Right renal cortex interstitium (tissue), 3 donors: ENCODE measurements at regions not wholly inside any gene's neighbourhood (a gene's known extent, or its start where the extent isn't known, plus 50 kb on each side); places are given as distances from the start of the nearest gene placed in this dataset.

Experiments used
- DNase-seq, 3 donors: peaks; one replicate each; pipeline ENCODE4 v3.0.0-alpha.2; 2013; ENCODE audit warnings: low read depth in 3 of 3, low spot score in 2 of 3

DNA sequence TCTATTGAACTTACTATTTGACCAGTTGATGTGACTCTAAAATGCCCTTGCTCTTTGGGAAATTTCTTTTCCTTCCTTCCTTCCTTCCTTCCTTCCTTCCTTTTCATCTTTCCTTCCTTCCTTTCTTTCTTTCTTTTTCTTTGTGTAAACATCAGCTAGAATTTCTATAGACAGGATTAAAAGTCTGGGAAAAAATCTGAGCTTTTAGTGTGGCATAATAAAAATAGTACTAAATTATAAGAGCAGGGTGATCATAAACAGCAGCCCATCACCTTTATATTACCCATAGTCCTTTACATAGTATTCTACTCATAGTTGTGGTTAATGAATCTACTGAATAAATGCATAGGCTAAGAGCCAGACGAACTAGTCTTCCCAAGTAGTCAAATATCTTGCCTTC lies 281.0 kb upstream of the DAB1 start:
- no peak for DNase-seq

DNA sequence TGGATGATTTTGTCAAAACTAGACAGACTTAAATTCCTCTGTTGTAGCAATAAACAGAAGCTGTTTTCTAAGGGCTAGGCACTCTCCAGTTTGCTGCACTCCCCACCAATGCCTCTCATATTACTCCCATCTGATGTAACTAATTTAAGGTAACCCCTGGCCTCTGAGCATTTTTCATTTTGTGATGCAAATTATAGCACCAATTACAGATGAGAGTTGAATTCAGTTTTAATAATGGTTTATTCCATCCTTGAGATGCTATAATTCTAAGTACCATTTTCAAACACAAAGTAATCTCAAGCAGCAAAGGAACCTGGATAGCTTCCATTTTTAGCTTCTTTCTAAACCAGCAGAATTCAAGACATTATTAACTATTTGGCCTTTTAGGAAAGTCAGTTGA lies 280.4 kb upstream of the DAB1 start:
- no peak for DNase-seq

DNA sequence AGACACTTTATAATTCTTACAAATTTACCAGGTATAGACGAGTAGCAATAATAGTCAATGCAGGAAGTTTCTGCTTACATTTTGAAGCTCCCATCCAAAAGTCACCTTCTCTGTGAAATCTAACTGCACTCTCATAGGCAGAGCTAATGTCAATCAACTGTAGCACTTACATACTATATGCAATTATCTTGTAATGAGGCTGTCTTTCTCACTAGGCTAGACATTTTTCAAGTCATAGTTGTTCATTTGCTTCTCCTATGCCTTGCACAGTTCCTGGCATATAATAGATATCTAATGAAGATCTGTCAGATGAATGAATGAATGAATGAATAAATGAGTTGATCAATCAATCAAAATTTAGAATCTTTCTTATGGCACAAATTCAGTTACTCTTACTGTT lies 273.0 kb upstream of the DAB1 start:
- DNase-seq = no peak

DNA sequence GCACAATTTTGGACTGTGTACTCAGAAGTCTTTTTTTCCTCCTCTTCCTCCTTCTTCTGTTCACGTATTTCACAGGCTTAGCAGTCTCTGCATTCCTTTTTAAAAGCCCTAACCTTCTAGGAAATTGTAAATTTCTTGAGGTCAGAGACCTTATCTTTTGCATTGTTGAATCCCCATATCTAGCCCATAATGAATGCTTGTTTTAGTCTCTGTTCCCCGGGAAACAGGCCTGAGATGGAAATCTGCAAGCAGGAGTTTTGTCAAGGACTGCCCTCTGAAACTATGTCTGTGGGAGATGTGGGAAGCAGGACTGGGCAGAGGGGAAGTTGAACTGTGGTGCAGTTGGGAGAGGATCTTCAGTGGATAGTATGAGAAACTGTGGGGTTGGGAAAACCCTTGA lies 272.2 kb upstream of the DAB1 start:
- no peak for DNase-seq

DNA sequence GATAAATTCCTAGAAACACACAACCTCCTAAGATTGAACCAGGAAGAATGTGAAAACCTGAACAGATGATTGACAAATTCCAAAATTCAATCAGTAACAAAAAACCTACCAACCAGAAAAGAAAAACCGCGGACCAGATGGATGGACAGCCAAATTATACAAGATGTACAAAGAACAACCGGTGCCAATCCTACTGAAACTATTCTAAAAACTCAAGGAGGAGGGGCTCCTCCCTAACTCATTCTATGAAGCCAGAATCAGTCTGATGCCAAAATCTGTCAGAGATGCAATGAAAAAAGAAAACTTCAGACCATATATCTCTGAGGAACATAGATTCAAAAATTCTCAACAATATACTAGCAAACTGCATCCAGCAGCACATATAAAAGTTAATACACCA lies 262.4 kb upstream of the DAB1 start:
- DNase-seq = no peak

DNA sequence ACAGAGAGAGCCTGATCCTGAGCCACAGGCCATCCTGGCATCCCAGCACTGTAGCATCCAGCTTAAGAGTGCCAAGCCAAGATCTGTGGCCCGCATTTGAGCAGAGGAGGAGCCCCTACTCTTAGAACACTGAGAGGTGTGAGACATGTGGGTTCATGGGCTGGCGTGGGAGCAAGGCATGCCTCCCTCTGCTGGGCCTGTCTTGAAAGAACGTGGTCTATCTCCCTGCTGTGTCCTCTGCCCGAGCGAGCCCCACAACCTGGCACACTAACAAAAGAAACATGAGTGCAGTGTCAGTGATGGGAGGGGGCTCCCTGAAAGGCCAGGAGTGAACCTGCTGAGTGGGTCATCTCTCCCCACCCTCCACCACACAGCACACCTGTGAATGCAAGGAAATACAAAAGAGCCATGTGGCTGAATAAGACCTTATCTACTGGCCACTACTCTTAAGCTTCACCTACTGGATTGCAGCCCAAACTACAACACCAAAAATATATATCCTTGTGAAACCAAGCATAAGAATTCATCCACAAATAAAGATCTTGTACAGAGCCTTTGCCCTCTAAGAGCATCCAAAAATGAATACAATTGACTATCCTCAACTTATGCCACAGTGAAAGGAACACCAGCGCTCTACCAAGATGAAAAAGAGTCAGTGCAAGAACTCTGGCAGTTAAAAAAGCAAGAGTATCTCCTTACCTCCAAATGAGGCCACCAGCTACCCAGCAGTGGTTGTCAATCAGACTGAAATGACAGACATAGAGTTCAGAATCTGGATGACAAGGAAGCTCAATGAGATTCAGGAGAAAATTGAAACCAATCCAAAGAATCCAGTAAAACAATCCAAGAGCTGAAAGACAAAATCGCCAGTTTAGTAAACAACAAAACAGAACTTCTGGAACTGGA lies 259.4 kb upstream of the DAB1 start:
- no peak for DNase-seq

DNA sequence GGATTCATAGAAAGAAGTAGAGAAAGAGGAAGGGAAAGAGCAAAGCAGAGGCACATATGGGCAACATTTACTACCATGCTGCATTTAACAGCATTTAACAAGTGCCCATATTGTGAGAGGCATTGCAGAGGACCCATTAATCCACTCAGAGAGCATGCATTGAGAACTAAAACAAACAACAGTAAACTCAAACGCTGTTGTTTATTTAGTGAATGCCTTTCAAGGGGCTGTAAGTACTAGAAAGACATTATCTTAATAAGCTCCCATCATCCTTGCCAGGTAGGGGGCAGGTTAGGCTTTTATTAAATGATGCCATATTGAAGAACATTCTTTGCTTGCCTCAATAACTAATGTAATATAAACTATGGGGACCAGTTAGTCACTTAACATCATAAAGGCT lies 254.3 kb upstream of the DAB1 start:
- DNase-seq = no peak

DNA sequence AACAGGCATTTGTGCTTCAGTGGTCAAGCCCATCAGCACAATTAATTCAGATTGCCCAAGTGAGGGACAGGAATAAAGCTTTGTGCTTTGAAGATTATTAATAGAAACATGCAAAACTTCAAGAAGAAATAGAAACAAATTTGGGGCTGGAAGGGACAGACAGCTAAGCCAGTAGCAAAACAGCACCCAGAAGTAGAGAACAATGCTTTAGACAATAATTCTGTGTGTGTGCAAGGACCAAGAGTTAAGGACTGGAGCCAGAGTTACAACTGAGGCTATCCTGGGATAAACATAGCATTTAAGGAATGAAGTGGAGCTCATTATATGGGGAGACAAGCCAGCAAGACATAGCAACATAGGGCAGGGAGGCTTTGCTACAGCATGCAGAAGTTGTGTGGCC lies 251.9 kb upstream of the DAB1 start:
- no peak for DNase-seq

DNA sequence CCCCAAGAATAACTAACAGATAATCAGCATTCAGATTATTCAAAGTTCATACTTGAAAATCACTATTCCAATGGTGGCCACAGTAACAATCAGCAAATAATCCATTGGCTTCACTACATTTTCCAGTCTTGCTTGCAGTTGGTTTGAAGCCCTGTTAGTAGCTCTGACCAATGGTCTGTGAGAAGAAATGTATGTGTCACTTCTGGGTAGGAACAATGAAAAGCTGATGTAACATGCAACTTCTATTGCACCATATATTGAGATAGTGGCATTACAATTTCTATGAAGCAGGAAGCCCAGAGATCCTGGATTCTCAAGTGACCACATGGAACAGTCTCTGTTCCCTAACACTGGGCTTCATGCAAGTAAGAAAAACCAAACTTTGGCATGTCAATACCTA lies 250.9 kb upstream of the DAB1 start:
- no peak for DNase-seq

DNA sequence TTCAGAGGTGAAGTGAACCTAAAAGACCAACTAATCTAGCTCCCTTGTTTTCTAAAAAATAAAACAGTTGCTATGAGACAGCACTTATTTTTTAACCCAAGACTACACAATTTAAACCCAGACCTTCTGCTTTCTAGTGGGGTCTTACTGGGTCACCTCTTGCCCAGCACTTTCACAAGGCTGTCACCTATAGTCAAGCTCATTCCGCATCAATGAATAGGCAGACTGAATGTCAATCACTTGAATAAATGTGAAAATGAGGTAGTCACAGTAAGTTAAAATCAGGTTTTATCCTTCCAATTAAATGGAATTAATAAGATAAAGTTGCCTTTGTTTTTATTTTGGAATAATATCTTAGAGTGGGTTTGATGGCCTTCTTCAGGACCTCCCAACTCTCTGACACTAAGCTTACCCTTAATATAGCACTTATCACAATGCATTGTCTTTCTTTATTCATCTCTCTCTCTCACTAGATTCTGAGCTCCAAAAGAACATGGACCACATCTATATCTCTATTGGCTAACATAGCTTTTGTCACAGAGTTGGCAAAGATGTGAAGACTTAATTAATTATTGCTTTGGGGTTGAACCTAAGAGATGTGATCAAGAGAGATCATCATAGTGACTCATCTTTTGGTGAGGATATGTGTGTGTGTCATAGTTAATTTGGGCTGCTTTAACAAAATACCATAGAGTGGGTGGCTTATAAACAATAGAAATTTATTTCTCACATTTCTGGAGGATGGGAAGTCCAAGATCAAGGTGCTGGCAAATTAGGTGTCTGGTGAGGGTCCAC lies 248.7 kb upstream of the DAB1 start:
- no peak for DNase-seq

DNA sequence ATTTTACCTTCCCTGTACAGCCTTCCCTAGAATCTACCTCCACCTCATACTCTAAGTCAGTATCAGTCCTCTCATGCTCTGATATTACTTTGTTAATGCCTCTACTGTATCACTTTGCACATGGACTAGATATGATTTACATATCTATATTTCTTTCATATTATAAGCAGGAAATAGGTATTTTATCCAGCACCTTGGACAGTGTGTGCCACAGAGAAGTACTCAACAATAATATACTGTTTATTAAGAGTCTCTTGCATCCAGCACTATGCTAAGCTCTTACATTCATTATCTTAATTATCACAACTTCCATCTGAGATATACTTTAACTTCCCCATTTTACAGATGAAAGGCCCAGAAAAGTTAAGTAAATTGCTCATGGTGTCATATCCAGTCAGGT lies 247.9 kb upstream of the DAB1 start:
- DNase-seq = no peak

DNA sequence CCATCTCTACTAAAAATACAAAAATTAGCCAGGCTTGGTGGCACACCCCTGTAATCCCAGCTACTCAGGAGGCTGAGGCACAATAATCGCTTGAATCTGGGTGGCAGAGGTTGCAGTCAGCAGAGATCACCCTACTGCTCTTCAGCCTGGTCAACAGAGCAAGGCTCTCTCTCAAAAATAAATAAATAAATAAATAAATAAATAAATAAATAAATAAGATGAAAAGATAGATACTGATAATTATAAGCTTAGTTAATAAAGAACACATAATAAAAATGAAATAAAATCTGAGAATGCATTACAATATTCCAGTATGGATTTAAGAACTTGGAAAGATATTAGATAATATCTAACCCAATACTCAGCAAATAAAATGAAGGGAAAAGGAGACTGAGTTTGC lies 235.9 kb upstream of the DAB1 start:
- no peak for DNase-seq

DNA sequence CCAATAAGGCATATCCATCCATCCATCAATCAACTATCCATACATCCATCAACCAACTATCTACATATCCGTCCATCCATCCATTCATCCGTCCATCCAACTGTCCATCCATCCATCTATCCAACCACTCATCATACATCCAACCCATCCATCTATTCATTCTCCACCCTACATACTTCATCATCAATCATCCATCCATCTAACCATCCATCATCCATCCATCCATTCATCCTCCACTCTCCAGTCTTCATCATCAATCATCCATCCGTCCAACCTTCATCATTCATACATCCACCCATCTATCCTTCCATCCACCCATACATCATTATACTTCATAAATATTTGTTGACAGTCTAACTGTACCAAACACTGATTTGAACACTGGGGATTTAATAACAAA lies 231.3 kb upstream of the DAB1 start:
- DNase-seq = no peak

DNA sequence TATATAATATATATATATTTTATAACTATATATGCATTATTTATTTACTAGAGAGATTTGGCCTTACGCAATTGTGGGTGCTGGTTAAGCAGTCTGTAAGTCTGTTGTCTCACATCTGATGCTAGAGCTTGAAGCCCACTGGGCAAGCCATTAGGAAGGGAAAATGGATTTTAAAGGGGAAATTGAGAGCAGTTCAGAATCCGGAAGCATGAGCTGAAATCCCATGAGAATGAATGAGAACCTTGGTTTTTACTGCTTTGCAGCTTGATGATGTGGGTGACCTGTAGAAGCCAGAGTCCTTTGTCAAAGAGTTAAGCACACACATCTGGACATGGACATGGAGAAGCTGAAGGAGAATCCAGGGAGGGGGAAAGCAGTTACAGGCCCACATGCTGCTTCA lies 220.8 kb upstream of the DAB1 start:
- DNase-seq = no peak

DNA sequence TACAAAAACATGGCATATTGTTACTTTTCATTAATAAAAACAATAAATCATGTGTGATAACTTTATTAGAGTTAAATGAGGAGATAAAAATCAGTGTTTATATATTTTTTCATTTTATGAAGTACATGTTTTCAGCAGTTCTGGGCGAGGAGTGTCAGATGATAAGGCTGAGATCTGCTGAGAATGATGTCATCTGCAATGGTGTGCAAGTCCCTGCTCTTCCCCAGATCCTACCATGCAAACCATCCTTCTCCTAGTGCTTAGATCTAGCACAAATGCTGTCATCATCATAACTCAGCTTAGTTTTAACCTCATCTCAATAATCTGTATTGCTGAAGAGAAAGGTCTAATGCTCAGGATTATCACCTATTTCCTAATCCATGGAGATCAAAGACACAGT lies 214.4 kb upstream of the DAB1 start:
- DNase-seq = no peak

DNA sequence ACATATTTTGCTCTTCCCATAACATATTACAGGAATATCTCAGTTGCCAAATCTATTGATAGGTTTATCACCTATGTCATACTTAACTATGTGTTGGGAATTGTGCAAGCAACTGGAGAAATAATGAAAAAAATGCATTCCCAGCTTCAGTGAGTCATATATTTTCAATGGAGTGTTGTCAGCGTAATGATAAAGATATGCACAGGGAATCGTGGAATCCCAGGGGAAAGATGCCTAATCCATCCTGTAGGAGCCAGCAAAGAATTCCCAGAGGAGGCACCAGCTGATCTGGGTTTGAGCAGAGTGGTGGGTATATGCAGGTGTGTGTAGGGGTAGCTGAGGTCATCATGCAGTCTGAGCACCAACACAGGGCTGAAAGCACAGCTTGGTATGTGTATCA lies 213.3 kb upstream of the DAB1 start:
- DNase-seq = no peak

DNA sequence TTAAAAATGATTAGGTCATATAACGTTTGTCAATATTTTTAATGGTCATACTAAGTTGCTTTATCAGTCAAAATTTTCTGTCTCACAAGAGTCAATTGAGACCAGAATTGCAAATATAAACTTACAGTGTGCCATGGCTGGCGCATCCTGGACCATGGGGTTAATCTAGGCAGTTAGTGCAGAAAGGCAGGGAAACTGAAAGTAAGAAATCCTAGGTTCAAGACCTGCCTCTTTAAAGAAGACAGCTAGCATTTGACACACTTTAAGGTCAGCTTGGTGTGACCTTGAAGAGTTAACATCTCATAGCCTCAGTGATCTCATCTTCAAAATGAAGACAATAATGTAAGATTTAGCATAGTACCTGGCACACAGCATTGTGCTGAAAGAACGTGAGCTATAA lies 210.0 kb upstream of the DAB1 start:
- DNase-seq = no peak

DNA sequence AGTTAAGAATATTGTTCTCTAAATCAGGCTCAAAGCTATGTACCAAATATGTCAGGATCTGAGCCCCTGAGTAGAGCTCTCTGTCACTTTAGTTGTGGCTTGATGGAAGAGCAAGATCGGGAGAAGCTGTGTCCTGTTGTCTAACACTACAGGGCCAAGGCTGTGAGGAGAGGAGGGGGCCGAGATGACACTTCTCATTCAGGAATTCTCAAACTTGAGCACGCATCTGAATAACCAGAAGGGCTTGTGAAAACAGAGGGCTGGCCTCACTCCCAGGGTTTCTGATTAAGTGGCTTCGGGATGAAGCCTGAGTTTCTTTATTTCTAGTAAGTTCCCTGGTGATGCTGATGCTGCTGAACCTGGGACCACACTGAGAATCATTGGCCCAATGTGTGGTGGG lies 209.2 kb upstream of the DAB1 start:
- no peak for DNase-seq

DNA sequence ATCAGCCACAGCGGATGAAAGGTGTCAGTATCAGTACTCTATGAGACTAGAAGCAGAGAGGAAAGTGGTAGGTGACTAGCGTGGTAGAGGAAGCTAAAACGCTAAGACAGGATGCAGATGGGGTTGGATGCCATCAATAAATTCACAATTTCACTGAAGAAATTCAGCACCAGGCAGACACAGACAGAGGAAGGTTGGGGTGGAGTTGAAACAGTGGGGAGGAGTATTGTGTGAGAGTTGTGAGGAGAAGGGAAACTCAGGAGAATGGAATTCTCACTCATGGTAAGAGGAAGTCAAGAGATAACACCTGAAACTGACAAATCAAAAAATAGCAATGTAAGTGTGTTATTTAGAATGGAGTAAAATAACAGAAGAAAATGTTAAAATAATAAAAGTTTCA lies 208.5 kb upstream of the DAB1 start:
- DNase-seq = no peak

DNA sequence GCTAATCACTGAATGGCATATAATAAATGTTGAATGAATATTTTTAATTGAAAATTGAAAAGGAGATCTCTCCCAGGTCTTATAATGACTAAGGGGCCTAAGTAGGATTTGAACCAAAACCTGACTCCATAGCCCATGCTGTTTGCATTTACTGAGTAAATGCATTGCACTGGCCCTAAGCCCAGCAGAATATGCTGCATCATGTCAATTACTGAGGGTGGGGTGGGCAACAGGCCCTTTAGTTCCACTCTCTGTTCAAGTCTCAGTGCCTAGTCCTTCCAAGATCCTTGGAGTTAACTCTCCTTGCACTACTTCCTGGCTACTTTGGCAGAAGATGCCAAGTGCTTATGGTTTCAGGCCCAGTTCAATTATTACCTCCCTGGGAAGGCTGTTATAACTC lies 203.8 kb upstream of the DAB1 start:
- DNase-seq = no peak

DNA sequence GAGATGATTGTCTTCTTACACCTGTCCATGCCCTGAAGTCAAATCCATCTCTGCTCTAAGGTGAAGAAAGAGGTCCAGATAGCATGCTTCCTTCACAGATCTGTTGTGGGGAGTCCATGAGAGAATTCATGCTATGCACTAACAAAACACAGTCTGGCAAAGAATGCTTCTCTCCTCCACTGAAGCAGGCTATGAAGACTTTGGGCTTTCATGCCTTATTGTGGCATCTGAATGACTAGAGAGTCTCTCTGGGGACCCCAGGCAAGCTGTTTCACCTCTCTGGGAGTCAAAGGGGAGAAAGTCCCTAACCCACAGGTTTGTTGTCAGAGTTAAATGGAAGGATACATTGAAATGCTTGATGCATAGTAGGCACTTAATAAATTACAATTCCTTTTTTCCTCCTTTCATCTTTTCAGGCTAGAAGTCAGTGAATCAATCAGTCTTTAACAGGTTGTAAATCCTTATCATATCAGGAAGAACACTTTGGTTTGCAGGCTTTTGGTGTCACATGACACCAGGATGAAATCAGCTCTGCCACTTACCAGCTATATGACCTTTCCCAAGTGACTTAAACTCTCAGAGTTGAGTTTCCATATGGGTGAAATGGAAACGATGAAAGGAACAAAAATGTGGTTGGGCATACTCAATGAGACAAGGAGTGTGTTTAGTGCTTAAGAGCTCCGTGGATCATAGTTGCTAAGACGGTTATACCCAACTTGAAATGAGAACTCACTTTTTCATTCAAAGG lies 200.1 kb upstream of the DAB1 start:
- DNase-seq = no peak
